ENCODE measurements at regions not wholly inside any gene's neighbourhood (a gene's known extent, or its start where the extent isn't known, plus 50 kb on each side); places are given as distances from the start of the nearest gene placed in this dataset.

DNA sequence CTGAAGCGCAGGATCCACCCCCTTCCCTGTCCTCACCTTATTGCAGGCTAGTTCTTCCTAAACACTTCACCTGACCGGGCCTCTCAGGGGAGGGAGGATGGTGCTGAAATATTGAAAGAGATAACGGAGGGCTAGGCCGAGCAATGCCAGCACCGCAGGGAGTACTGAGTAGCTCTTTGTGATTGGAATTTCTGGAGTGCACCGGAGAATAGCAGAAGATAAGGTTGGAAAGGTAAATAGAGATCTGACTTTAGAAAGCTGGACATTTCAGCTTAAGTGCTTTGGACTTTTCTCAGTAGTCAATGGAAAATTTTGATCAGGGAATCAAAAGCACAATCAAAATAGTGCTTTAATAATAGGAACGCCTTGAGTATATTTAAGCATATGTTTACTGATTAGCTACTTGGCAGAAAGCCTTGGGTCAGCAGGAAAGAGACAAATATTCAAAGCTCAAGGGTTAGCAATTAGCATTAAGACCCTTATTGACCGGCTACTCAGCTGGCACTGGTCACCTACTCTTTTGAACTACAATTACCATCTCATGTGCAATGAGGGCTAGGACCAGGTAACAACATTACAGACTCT is 142.9 kb upstream of the NDUFV2 start:
- no peaks in the 10 kb centered on the region for H3K4me1 ChIP-seq (ENCODE audit: low read depth)
- H3K9me3 ChIP-seq: no peaks in the 10 kb centered on the region
- intact Hi-C loops (cut with DNase I, micrococcal nuclease): no loop called here
- no peak overlapping the region for H3K4me3 ChIP-seq
- no peaks in the 10 kb centered on the region for H3K36me3 ChIP-seq (ENCODE audit: low read depth)
- no peak for ATAC-seq
- DNase-seq: no peak
- TF ChIP-seq CTCF (IDR thresholded peaks at IDR 0.05): no peak

DNA sequence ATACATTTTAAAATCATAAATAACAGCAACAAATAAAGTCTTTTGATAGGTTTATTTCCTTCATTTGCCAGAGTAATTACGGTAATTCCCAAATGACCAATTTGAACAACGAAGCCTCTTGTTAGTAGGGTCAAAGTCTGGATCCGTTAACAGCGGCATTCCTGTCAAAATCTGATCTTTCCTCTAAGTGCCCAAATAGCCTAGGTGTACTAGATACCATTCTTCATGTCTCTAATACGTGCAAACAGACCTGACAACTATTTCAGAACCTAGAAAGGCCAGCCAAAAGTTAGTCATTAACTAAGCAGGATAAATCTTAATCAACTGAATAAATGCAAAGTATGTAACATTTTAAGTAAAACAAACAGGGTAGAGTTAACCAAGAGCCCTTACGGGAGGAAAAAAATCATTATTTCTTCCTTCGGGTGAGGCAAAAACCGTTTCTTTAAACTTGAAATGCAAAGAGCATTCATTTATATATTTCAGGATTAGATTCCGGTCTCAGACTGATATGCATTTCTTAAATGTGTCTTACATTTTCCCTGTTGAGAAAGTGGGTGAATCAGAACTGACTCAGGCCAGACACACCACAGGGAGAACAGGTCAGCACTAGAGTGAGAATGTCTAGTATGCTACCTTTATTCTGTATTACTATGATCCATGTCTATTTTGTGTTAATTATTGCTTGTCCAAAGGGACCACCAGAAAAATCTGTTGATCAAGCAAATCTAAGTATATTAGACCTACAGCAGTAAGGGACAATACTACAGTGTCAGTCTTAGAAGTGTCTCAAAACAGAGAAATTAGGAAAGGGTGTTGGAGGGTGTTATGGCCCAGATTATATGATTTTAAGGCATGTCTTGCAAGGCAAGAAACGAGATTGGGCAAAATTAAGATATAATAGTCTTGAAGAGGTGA is 141.5 kb upstream of the NDUFV2 start:
- Histone ChIP-seq H3K4me1 (ENCODE audit: low read depth) (no peaks in the 10 kb centered on the region), H3K4me3 (no peak overlapping the region), H3K9me3 (no peaks in the 10 kb centered on the region), H3K36me3 (ENCODE audit: low read depth) (no peaks in the 10 kb centered on the region)
- no peak for DNase-seq
- ATAC-seq: no peak
- no peak for TF ChIP-seq CTCF (IDR thresholded peaks at IDR 0.05)
- intact Hi-C loops (cut with DNase I, micrococcal nuclease): no loop called here

DNA sequence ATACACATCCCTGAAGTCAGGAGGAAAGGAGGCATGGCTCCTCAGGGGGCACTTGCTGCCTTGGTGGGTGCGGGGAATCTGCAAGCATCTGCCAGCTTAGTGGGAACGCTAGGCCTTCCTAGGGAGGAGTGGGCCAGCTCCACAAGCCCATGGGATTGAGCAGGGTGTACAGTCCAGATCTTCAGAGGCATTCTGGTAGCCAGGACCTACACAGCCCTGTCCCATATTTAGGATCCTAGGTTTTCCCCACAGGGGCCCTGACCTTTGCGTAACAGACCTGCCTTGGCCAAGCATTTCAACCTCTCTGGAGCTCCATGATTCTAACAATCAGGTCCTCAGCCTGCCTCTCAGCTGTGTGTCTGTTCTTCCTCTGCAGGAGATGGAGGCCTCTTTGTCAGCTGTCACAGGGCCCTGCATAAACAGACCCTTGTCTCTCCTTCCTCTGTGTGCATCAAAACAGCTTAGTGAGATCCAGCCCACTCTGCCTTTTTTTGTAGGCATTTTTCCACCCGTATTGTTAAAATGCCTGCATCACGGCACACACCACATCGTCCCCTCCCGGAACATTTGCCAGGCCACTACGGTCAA is 140.2 kb upstream of the NDUFV2 start:
- Histone ChIP-seq H3K4me1 (ENCODE audit: low read depth) (no peaks in the 10 kb centered on the region), H3K4me3 (no peak overlapping the region), H3K36me3 (ENCODE audit: low read depth) (no peaks in the 10 kb centered on the region), H3K9me3 (no peaks in the 10 kb centered on the region)
- intact Hi-C loops (cut with DNase I, micrococcal nuclease): no loop called here
- no peak for TF ChIP-seq CTCF (IDR thresholded peaks at IDR 0.05)
- DNase-seq (no peak), ATAC-seq (no peak)

DNA sequence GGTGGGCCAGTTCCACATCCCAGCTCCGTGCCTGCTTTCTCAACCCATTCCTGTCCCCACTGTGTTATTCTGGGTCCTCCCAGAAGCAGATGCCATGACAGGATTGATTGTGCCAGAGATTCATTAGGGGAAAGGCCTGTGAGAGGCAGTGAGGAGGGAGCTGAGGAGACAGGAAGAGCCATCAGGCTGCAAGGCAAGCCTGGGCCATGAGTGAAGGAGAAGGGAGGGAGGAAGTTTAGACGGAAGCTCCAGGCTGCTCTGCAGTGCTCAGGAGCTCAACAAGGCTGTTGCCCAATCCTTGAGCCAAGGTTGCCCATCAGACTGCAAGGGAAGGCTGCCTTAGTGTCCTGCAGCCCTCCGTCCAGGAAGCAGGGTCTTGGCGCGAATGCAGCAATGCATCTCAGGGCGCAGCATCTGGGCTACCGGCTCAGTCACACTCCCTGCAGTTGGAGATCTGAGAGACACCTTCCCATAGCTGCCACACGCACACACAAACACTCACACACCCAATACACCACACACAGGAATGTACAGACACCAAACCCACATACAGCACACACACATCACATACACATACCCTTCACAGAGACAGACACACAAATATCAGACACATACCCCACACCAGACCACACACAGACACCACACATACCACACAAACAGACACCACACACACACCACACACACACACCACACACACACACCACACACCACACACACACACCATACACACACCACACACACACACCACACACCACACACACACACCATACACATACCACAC is 139.5 kb upstream of the NDUFV2 start:
- DNase-seq (no peak), ATAC-seq (no peak)
- Histone ChIP-seq H3K9me3 (no peaks in the 10 kb centered on the region), H3K4me3 (no peak overlapping the region), H3K36me3 (ENCODE audit: low read depth) (no peaks in the 10 kb centered on the region), H3K4me1 (ENCODE audit: low read depth) (no peaks in the 10 kb centered on the region)
- no peak for TF ChIP-seq CTCF (IDR thresholded peaks at IDR 0.05)
- intact Hi-C loops (cut with DNase I, micrococcal nuclease): no loop called here

DNA sequence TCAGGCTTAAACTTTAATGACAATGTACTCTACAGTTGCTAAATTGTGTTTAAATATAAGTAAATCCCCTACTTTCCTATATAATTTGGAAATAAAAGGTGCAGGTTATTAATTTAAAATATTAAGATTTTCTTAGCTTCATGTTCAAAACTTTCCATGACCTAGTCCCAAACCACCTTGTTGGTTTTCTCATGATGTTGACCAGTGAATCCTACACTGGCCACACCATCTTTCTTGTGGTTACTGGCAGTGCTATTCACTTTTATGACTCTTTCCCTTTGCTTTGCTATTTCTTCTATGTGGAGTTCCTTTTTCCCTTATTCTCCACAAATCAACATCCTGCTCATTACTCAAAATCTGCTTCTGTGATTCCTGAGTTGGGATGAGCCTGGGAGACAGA is 138.6 kb upstream of the NDUFV2 start:
- intact Hi-C loops (cut with DNase I, micrococcal nuclease): no loop called here
- no peak for ATAC-seq

More for the DNA sequence above, 138.6 kb upstream of the NDUFV2 start:
- no peak for DNase-seq
- Histone ChIP-seq H3K4me1 (ENCODE audit: low read depth) (no peaks in the 10 kb centered on the region), H3K36me3 (ENCODE audit: low read depth) (no peaks in the 10 kb centered on the region), H3K4me3 (no peak overlapping the region), H3K9me3 (no peaks in the 10 kb centered on the region)
- no peak for TF ChIP-seq CTCF (IDR thresholded peaks at IDR 0.05)
